ENCODE measurements at regions not wholly inside any gene's neighbourhood (a gene's known extent, or its start where the extent isn't known, plus 50 kb on each side); places are given as distances from the start of the nearest gene placed in this dataset.

GRCh38 chr3:159854500-159855124 lies 134.0 kb upstream of the IL12A start:
- H3K36me3 Mint-ChIP-seq (ENCODE audit: unreplicated experiment) = no peaks in the 10 kb centered on the region
- no peaks in the 10 kb centered on the region for H3K9me3 Mint-ChIP-seq (ENCODE audit: unreplicated experiment)
- no peaks in the 10 kb centered on the region for H3K27me3 Mint-ChIP-seq (ENCODE audit: unreplicated experiment)
- no peak for DNase-seq (ENCODE audit: extremely low spot score, unreplicated experiment)
- H3K4me3 Mint-ChIP-seq (ENCODE audit: unreplicated experiment) = peak overlapping the region; percentile 67
- peak overlapping the region; percentile 99 for H3K27ac Mint-ChIP-seq (ENCODE audit: unreplicated experiment)
- peaks cover 58% of the 10 kb centered on the region for H3K4me1 Mint-ChIP-seq (ENCODE audit: unreplicated experiment)
- no peak for TF ChIP-seq CTCF (IDR thresholded peaks at IDR 0.05)

- no peak for TF ChIP-seq CTCF (IDR thresholded peaks at IDR 0.05)
- H3K36me3 Mint-ChIP-seq (ENCODE audit: unreplicated experiment) = no peaks in the 10 kb centered on the region
- no peak for DNase-seq (ENCODE audit: extremely low spot score, unreplicated experiment)
- H3K4me3 Mint-ChIP-seq (ENCODE audit: unreplicated experiment) = peak overlapping the region; percentile 20
- peaks cover 67% of the 10 kb centered on the region for H3K4me1 Mint-ChIP-seq (ENCODE audit: unreplicated experiment)
- H3K27ac Mint-ChIP-seq (ENCODE audit: unreplicated experiment) = peak overlapping the region; percentile 79
- no peaks in the 10 kb centered on the region for H3K9me3 Mint-ChIP-seq (ENCODE audit: unreplicated experiment)
- no peaks in the 10 kb centered on the region for H3K27me3 Mint-ChIP-seq (ENCODE audit: unreplicated experiment)
Observed at GRCh38 chr3:159855599-159856346, 132.9 kb upstream of the IL12A start.

GRCh38 chr3:159856590-159857104 lies 132.0 kb upstream of the IL12A start:
- Mint-ChIP-seq H3K4me1 (ENCODE audit: unreplicated experiment) (peaks cover 74% of the 10 kb centered on the region), H3K27ac (ENCODE audit: unreplicated experiment) (peak overlapping the region; percentile 79), H3K4me3 (ENCODE audit: unreplicated experiment) (no peak overlapping the region), H3K27me3 (ENCODE audit: unreplicated experiment) (no peaks in the 10 kb centered on the region), H3K9me3 (ENCODE audit: unreplicated experiment) (no peaks in the 10 kb centered on the region), H3K36me3 (ENCODE audit: unreplicated experiment) (no peaks in the 10 kb centered on the region)
- no peak for TF ChIP-seq CTCF (IDR thresholded peaks at IDR 0.05)
- DNase-seq (ENCODE audit: extremely low spot score, unreplicated experiment) = no peak

GRCh38 chr3:159857840-159858239 lies 130.8 kb upstream of the IL12A start:
- no peaks in the 10 kb centered on the region for H3K27me3 Mint-ChIP-seq (ENCODE audit: unreplicated experiment)
- H3K4me1 Mint-ChIP-seq (ENCODE audit: unreplicated experiment) = peaks cover 70% of the 10 kb centered on the region
- no peak for DNase-seq (ENCODE audit: extremely low spot score, unreplicated experiment)
- H3K9me3 Mint-ChIP-seq (ENCODE audit: unreplicated experiment) = no peaks in the 10 kb centered on the region
- H3K27ac Mint-ChIP-seq (ENCODE audit: unreplicated experiment) = no peak overlapping the region
- no peak for TF ChIP-seq CTCF (IDR thresholded peaks at IDR 0.05)
- no peak overlapping the region for H3K4me3 Mint-ChIP-seq (ENCODE audit: unreplicated experiment)
- no peaks in the 10 kb centered on the region for H3K36me3 Mint-ChIP-seq (ENCODE audit: unreplicated experiment)

GRCh38 chr3:159858650-159859049 lies 130.0 kb upstream of the IL12A start:
- H3K4me3 Mint-ChIP-seq (ENCODE audit: unreplicated experiment) = no peak overlapping the region
- no peak for TF ChIP-seq CTCF (IDR thresholded peaks at IDR 0.05)
- peaks cover 63% of the 10 kb centered on the region for H3K4me1 Mint-ChIP-seq (ENCODE audit: unreplicated experiment)

More at GRCh38 chr3:159858650-159859049, 130.0 kb upstream of the IL12A start:
- Mint-ChIP-seq H3K9me3 (ENCODE audit: unreplicated experiment) (no peaks in the 10 kb centered on the region), H3K27ac (ENCODE audit: unreplicated experiment) (no peak overlapping the region), H3K27me3 (ENCODE audit: unreplicated experiment) (no peaks in the 10 kb centered on the region), H3K36me3 (ENCODE audit: unreplicated experiment) (no peaks in the 10 kb centered on the region)
- DNase-seq (ENCODE audit: extremely low spot score, unreplicated experiment) = no peak
